Stimulated activated naive B cell treated with anti-CD40 and anti-IgM and Interleukin-4, amounts not matched to agents 10 μg/mL and 1 μg/mL and 100 μg/mL, for 72 hours (primary cell): ENCODE measurements at regions not wholly inside any gene's neighbourhood (a gene's known extent, or its start where the extent isn't known, plus 50 kb on each side); places are given as distances from the start of the nearest gene placed in this dataset.
A peak's percentile ranks its signal among the peaks of the same experiment; 100 is the strongest.

Source experiments
- ATAC-seq, 2 donors: fragments of 150-1000 bp; cut with Tn5 transposase; replicated peaks; 2 replicates each; pipeline ENCODE4 v1.10.0; 2021; ENCODE audit warnings: moderate library complexity in 1 of 2
- DNase-seq: peaks from one replicate; pipeline ENCODE4 v3.0.0; 2021
- H3K27ac Mint-ChIP-seq: one replicate; pipeline ENCODE4 v1.8.0; 2022; ENCODE audit warnings: mild to moderate bottlenecking, mixed read lengths
- H3K27me3 Mint-ChIP-seq, 2 donors: one replicate each; pipeline ENCODE4 v1.8.0; 2022; ENCODE audit warnings: mixed read lengths in 2 of 2
- H3K36me3 Mint-ChIP-seq, 2 donors: one replicate each; pipeline ENCODE4 v1.8.0; 2022; ENCODE audit warnings: mixed read lengths in 2 of 2, mild to moderate bottlenecking in 1 of 2
- H3K4me1 Mint-ChIP-seq, 2 donors: one replicate each; pipeline ENCODE4 v1.8.0; 2022; ENCODE audit warnings: mixed read lengths in 2 of 2, mild to moderate bottlenecking in 1 of 2
- H3K4me3 Mint-ChIP-seq, 2 donors: one replicate each; pipeline ENCODE4 v1.8.0; 2022; ENCODE audit warnings: mild to moderate bottlenecking in 2 of 2, mixed read lengths in 2 of 2, moderate library complexity in 1 of 2
- H3K9me3 Mint-ChIP-seq, 2 donors: one replicate each; pipeline ENCODE4 v1.8.0; 2022; ENCODE audit warnings: mixed read lengths in 2 of 2, mild to moderate bottlenecking in 1 of 2

GRCh38 chr9:76557674-76558225, 98.8 kb downstream of the GCNT1 start:
- no peak overlapping the region for H3K27ac Mint-ChIP-seq
- ATAC-seq (no peak), DNase-seq (no peak)
- no peak overlapping the region for H3K4me3 Mint-ChIP-seq
- H3K4me1 Mint-ChIP-seq, result peaks cover 30 to 52% of the 10 kb centered on the region in 2 donors
- H3K9me3 Mint-ChIP-seq, result peaks cover 4 to 6% of the 10 kb centered on the region in 2 donors
- peaks cover 8 to 19% of the 10 kb centered on the region in 2 donors for H3K36me3 Mint-ChIP-seq
- no peaks in the 10 kb centered on the region for H3K27me3 Mint-ChIP-seq

GRCh38 chr9:76558465-76558864, 99.5 kb downstream of the GCNT1 start:
- no peaks in the 10 kb centered on the region for H3K27me3 Mint-ChIP-seq
- ATAC-seq (no peak), DNase-seq (no peak)
- H3K9me3 Mint-ChIP-seq, result peaks cover 4 to 6% of the 10 kb centered on the region in 2 donors
- no peak overlapping the region for H3K4me3 Mint-ChIP-seq
- H3K27ac Mint-ChIP-seq, result no peak overlapping the region
- H3K4me1 Mint-ChIP-seq, result peaks cover 28 to 56% of the 10 kb centered on the region in 2 donors
- H3K36me3 Mint-ChIP-seq, result peaks cover 8 to 12% of the 10 kb centered on the region in 2 donors

- peak in 1 of 2 donors; percentile 11 for ATAC-seq
Measured at GRCh38 chr9:76559286-76559685, 100.3 kb downstream of the GCNT1 start.

GRCh38 chr9:76560481-76560922, 101.5 kb downstream of the GCNT1 start:
- H3K27me3 Mint-ChIP-seq, result no peaks in the 10 kb centered on the region

More at GRCh38 chr9:76559286-76559685, 100.3 kb downstream of the GCNT1 start:
- Mint-ChIP-seq H3K27ac (no peak overlapping the region), H3K4me3 (no peak overlapping the region), H3K27me3 (no peaks in the 10 kb centered on the region), H3K9me3 (peaks cover 4 to 6% of the 10 kb centered on the region in 2 donors), H3K36me3 (peaks cover 10 to 11% of the 10 kb centered on the region in 2 donors), H3K4me1 (peaks cover 32 to 64% of the 10 kb centered on the region in 2 donors)
- no peak for DNase-seq

GRCh38 chr9:76561050-76561713, 102.2 kb downstream of the GCNT1 start:
- H3K27me3 Mint-ChIP-seq, result no peaks in the 10 kb centered on the region
- peaks cover 34 to 77% of the 10 kb centered on the region in 2 donors for H3K4me1 Mint-ChIP-seq
- ATAC-seq (no peak), DNase-seq (no peak)
- H3K4me3 Mint-ChIP-seq, result peak overlapping the region; percentile 37 to 61
- H3K9me3 Mint-ChIP-seq, result peaks cover 4 to 6% of the 10 kb centered on the region in 2 donors
- H3K36me3 Mint-ChIP-seq, result peaks cover 11% of the 10 kb centered on the region in 2 donors
- H3K27ac Mint-ChIP-seq, result peak overlapping the region; percentile 84

More at GRCh38 chr9:76560481-76560922, 101.5 kb downstream of the GCNT1 start:
- DNase-seq (no peak), ATAC-seq (no peak)
- peaks cover 10 to 11% of the 10 kb centered on the region in 2 donors for H3K36me3 Mint-ChIP-seq
- peaks cover 4 to 6% of the 10 kb centered on the region in 2 donors for H3K9me3 Mint-ChIP-seq
- H3K4me1 Mint-ChIP-seq, result peaks cover 34 to 76% of the 10 kb centered on the region in 2 donors
- no peak overlapping the region for H3K4me3 Mint-ChIP-seq
- H3K27ac Mint-ChIP-seq, result peak overlapping the region; percentile 4
